GM12874 (cell line): ENCODE measurements at regions not wholly inside any gene's neighbourhood (a gene's known extent, or its start where the extent isn't known, plus 50 kb on each side); places are given as distances from the start of the nearest gene placed in this dataset.

Source experiments
- TF ChIP-seq, protein P1 (sequence below): IDR thresholded peaks from 2 replicates; pipeline ENCODE4 v1.5.1; 2011; ENCODE audit warnings: low read depth, mild to moderate bottlenecking, control low read depth, low read length, moderate library complexity; ENCODE audit not compliant: insufficient read depth

DNA sequence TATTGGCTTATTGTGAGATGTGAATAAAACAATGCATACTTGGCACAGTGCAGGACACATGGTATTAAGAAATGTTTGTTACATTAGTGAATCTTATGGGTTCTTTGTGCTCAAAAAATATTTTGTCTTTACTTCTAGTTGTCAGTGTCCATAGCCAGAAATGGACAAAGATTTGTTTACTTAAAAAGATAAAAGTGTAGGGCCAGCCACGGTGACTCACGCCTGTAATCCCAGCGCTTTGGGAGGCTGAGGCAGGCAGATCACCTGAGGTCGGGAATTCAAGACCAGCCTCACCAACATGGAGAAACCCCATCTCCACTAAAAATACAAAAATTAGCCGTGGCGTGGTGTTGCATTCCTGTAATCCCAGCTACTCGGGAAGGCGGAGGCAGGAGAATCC, 654.6 kb upstream of the NEGR1 start:
- TF ChIP-seq, protein P1, sequence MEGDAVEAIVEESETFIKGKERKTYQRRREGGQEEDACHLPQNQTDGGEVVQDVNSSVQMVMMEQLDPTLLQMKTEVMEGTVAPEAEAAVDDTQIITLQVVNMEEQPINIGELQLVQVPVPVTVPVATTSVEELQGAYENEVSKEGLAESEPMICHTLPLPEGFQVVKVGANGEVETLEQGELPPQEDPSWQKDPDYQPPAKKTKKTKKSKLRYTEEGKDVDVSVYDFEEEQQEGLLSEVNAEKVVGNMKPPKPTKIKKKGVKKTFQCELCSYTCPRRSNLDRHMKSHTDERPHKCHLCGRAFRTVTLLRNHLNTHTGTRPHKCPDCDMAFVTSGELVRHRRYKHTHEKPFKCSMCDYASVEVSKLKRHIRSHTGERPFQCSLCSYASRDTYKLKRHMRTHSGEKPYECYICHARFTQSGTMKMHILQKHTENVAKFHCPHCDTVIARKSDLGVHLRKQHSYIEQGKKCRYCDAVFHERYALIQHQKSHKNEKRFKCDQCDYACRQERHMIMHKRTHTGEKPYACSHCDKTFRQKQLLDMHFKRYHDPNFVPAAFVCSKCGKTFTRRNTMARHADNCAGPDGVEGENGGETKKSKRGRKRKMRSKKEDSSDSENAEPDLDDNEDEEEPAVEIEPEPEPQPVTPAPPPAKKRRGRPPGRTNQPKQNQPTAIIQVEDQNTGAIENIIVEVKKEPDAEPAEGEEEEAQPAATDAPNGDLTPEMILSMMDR = no peak

DNA sequence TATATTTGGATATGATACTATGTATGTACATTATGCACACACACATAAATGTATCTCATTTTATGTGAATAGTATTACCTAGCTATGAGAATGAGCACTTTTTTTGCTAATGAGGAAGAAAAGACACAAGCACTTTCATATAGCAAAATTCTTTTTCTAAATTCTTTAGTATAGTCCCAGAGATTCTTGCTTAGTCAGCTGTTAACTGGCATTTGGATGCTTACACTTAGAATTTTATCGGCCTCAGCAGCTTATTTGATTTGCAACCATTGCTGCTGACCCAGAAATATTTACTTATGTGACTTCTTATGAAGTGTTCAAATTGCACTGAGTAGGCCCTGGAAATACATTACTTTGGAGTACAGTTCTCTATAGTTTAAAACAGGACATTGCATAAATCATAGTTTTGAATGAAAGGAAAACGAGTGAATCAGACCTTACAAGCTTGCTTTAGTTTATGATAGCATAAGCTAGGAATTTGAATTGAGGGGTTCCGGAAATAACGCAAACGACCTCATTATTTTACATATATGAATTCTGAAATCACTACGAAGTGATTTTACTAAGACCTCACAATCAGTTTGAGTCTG, 653.9 kb upstream of the NEGR1 start:
- TF ChIP-seq, protein P1 = no peak

DNA sequence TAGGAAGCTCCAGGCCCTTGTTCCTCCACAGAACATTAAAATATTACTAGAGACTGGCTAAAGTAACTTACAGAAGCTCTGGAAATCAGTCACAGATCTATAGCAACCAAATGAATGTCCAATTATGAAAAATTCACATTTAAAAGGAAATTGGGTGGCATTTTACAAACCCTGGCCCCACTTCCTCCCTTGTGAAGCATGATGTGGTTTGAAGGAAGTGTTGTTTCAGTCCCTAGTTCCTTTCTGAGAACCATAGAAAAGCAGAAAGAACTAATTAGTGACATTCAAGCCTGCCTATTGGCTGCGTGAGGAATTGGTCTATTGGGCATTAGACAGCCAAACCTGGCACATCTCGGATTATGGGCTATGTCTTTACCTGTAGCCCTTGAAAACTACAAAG, 649.7 kb upstream of the NEGR1 start:
- TF ChIP-seq, protein P1 = no peak

DNA sequence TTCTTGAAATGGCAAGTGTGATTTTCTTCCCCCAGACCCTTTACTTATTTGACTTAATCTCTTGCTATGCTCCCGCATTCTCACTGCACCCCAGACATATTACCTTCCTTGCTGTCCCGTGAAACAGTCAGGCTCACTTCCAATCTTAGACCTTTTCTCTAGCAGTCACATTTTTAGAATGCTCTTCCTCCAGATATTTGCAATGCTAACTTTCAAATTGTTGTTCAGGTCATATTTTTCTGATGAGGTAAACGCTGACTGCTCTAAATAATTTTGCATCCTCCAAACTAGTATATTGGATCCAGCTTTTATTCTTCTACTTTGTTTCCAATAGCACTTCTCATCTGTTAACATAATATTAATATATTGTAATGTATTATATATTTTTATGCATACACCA, 648.2 kb upstream of the NEGR1 start:
- TF ChIP-seq, protein P1 = no peak

DNA sequence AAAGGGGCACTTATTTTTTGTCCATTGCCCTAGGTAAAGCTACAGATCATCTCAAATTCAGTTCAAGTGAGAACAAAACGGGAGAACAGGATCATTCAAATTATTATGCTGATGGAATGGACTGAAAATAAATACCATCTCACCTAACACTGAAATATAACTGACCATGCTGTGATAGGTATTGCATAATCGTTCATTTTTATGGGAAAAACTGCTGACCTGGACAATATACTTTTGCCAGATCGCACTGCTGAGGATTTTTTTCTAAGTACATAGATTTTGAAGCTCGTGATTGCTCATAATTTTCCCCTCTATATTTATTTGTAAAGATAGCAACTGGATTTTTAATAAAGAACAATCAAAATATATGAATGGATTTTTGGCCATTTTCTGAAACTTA, 636.6 kb upstream of the NEGR1 start:
- TF ChIP-seq, protein P1 = no peak

DNA sequence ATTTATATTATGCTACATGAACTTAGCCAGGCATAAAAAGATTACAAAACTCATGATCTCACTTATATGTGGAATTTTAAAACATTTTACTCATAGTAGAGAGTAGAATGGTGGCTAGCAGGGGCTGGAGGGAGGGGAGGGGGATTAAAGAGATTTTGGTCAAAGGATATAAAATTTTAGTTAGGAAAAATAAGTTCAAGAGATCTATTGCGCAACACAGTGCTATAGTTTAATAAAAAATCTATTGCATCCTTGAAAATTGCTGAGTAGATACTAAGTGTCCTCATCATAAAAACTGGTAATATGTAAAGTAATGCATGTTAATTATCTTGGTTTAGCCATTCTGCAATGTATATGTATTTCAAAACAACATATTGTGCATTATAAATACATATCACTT, 635.6 kb upstream of the NEGR1 start:
- TF ChIP-seq, protein P1 = no peak

DNA sequence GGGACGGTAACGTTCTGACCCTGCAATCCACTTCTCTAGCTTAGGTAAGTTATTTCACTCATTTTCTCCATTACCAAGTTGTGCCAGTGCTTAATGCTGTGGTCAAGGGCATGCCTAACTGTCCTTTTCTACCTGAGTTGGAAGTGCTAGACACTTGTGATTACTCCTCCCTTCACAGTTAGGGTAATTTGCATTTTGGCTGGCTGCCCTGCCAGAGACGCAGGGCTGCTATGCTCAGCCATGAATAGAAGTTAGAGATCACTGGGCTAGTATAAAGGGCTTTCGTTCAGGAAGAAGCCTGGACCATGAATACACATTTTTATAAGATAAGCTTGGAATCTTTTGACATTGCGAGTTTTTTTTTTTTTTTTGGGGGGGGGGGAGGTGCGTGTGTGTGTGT, 633.2 kb upstream of the NEGR1 start:
- TF ChIP-seq, protein P1 = no peak

DNA sequence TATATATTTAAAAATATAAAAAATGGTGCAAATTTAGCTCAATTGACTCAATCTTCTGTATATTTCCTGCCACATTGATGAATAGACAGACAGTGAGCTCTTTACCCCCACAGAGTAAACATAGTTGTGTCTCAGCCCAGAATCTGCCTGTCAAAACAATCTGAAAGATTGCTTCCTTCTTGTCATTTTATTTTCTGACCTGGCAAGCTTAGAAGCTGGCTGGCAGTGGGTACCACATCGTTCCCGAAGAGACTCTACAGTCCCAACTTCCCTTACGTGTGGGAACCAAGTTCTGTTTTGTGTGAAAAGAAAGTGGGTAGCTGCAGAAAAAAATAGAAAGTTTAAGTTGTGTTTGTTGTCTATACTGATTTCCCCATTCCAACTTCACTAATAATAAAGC, 629.3 kb upstream of the NEGR1 start:
- TF ChIP-seq, protein P1 = no peak
